ENCODE measurements at regions not wholly inside any gene's neighbourhood (a gene's known extent, or its start where the extent isn't known, plus 50 kb on each side); places are given as distances from the start of the nearest gene placed in this dataset.

DNA sequence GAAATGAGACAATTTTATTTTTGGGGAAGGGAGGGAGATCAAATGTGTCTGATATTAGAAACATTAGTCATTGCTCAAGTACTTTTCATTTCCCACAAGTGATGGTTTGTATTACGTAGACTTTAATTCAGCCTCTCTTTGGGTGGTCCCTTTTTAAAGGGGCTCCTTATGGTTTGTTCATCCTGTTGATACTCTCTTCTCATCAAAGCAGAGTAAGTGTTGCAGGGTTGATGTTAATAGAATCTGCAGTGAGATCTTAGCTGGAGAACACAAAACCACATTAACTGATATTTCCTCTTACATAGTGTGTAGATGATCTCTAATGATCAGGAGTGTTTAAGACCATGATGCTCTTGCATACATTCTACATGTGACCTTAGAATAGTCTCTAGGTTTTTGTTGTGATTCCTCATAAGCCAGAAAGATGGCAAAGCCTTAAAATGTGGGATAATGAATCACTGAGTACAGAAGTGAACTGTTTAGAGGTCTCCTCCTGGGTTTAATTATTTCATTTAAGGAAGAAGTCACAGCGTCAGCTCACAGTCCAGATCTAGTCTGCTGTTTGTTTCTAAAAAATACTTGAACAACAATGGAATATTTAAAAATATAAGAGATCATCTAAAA, 87.4 kb upstream of the PTPRR start:
- H3K4me3 ChIP-seq (ENCODE audit: low read depth, low read length) = no peak overlapping the region
- no peak for DNase-seq (ENCODE audit: low read depth)
- TF ChIP-seq, protein P1, sequence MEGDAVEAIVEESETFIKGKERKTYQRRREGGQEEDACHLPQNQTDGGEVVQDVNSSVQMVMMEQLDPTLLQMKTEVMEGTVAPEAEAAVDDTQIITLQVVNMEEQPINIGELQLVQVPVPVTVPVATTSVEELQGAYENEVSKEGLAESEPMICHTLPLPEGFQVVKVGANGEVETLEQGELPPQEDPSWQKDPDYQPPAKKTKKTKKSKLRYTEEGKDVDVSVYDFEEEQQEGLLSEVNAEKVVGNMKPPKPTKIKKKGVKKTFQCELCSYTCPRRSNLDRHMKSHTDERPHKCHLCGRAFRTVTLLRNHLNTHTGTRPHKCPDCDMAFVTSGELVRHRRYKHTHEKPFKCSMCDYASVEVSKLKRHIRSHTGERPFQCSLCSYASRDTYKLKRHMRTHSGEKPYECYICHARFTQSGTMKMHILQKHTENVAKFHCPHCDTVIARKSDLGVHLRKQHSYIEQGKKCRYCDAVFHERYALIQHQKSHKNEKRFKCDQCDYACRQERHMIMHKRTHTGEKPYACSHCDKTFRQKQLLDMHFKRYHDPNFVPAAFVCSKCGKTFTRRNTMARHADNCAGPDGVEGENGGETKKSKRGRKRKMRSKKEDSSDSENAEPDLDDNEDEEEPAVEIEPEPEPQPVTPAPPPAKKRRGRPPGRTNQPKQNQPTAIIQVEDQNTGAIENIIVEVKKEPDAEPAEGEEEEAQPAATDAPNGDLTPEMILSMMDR (IDR thresholded peaks at IDR 0.05; ENCODE audit: insufficient read depth, low read depth, low read length) = no peak

DNA sequence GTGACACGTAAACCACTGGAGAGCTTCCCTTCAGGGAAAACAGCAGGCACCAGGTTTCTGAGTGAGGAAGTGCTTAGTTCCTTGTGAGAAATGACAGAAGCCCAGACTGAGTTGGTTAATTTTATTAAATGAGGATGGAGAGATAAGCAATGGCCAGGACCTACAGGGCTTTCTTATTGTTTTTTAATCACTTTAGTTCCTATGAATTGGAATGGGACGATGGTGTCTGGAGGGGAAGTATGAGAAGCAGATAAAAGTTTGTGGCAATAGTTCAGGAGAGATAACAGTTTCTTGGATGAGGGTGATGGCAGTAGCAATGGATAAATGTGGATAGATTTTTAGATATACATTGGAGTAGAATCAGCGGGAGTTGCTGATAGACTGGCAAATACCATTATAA, 86.5 kb upstream of the PTPRR start:
- DNase-seq (ENCODE audit: low read depth) = no peak
- TF ChIP-seq, protein P1 (IDR thresholded peaks at IDR 0.05; ENCODE audit: insufficient read depth, low read depth, low read length) = no peak
- no peak overlapping the region for H3K4me3 ChIP-seq (ENCODE audit: low read depth, low read length)

DNA sequence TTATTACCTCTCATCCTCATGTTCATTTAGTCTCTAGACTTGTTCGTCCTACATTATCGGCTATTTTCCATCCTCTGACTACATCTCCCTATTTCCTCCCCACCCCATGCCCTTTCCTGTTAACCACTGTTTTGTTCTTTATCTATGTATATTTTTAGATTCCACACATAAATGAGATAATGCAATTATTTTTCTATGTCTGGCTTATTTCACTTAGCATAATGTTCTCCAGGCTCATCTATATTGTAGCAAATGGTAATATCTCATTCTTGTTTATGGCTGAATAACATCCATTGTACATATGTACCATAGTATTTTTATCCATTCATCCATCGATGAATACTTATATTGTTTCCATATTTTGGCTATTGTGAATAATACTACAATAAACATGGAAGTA, 84.6 kb upstream of the PTPRR start:
- H3K4me3 ChIP-seq (ENCODE audit: low read depth, low read length) = no peak overlapping the region
- no peak for DNase-seq (ENCODE audit: low read depth)
- TF ChIP-seq, protein P1 (IDR thresholded peaks at IDR 0.05; ENCODE audit: insufficient read depth, low read depth, low read length) = no peak

DNA sequence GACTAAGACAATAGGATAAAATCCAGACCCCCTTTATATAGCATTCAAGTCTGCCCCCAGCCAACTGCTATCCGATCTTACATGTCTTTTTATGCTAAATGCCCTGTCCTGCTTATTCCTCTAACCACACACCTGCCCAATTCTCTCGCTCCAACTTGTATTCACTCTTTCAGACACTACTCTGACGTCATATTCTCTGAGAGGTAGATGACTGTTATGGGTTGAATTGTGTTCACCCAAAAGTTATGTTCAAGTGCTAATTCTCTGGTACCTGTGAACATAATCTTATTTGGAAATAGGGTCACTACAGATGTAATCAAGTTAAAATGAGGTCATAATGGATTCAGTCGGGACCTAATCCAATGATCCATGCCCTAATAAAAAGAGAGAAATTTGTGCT, 84.0 kb upstream of the PTPRR start:
- DNase-seq (ENCODE audit: low read depth) = no peak
- TF ChIP-seq, protein P1 (IDR thresholded peaks at IDR 0.05; ENCODE audit: insufficient read depth, low read depth, low read length) = no peak
- no peak overlapping the region for H3K4me3 ChIP-seq (ENCODE audit: low read depth, low read length)

DNA sequence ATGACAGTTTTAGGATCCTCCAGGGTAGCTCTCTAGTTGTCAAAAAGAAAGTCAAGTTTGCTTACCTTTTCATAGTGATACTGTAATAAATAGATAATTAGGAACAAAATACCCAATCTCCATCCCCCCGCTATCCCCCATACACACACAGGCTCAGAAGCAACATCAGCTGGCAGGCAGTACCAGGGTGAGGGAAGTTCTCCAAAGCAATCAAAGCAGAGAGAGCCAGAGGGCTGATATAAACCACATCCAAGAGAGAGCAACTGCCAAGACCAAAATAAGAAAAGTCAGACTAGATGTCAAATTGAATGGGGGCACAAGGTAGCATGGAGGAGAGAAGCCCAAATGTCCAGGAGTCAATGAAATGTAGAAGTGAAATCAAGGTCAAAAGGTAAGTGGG, 80.2 kb upstream of the PTPRR start:
- no peak for DNase-seq (ENCODE audit: low read depth)
- no peak overlapping the region for H3K4me3 ChIP-seq (ENCODE audit: low read depth, low read length)
- TF ChIP-seq, protein P1 (IDR thresholded peaks at IDR 0.05; ENCODE audit: insufficient read depth, low read depth, low read length) = no peak

DNA sequence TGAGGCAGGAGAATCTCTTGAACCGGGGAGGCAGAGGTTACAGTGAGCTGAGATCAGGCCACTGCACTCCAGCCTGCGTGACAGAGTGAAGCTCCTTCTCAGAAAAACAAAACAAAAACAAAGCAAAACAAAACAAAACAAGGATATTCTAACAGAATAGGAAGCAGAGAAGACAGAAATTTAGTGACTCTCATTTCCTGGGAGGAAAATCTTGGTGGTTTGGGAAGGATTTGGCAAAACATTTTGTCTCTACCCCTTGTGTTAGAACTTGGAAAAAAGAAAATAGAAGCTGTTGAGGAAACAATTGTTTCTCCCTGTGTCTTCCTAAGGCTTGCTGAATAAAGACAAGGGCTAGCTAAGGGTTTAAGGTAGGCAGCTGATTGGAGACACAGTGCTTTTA, 79.7 kb upstream of the PTPRR start:
- DNase-seq (ENCODE audit: low read depth) = no peak
- no peak overlapping the region for H3K4me3 ChIP-seq (ENCODE audit: low read depth, low read length)
- TF ChIP-seq, protein P1 (IDR thresholded peaks at IDR 0.05; ENCODE audit: insufficient read depth, low read depth, low read length) = no peak

DNA sequence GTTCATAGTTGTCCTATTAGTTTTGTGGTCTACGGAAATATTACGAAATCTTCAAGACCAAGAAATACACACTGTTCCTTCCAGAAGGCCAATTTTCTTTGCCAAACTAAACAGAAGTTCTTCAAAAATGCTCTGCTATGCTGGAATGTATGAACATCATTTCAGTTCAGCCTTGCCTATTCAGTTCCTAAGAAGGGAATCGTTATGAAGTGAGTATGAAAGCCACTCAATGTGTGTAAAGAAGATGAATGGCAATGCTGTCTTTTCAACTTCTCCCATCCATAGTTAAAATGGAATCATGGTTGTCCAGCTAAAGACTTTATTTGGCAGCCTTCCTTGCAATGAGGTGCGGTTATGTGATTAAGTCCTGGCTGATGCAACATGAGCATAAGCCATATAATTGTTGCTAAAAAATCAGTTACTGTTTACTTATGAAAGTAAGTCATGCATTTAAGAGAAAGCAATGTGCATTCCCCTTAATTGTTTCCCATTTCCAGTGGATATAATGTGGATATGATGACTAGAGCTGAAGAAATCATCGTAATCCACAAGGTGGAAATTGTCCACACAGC, 73.8 kb upstream of the PTPRR start:
- DNase-seq (ENCODE audit: low read depth) = peak; percentile 74
- no peak overlapping the region for H3K4me3 ChIP-seq (ENCODE audit: low read depth, low read length)
- TF ChIP-seq, protein P1 (IDR thresholded peaks at IDR 0.05; ENCODE audit: insufficient read depth, low read depth, low read length) = no peak
